OCI-LY3 (cell line): ENCODE measurements at regions not wholly inside any gene's neighbourhood (a gene's known extent, or its start where the extent isn't known, plus 50 kb on each side); places are given as distances from the start of the nearest gene placed in this dataset.

Experiments used
- CTCF ChIP-seq: fragments of 200-600, 300-600 bp; sonication (generic); IDR thresholded peaks from 2 replicates; pipeline ENCODE4 v1.5.1; 2014; ENCODE audit warnings: antibody characterized with exemption, low read length, low read depth
- EZH2phosphoT487 ChIP-seq: fragments of 200-600 bp; shearing (Covaris generic); IDR thresholded peaks from 2 replicates; pipeline ENCODE4 v1.6.1; 2018; ENCODE audit warnings: antibody characterized with exemption, mixed run types, low read depth

GRCh38 chr1:98294127-98294526 lies 367.4 kb upstream of the SNX7 start:
- no peak for TF ChIP-seq EZH2phosphoT487
- TF ChIP-seq CTCF: no peak
